Sigmoid colon (tissue), 6 donors: ENCODE measurements at regions not wholly inside any gene's neighbourhood (a gene's known extent, or its start where the extent isn't known, plus 50 kb on each side); places are given as distances from the start of the nearest gene placed in this dataset.

Experiments used
- DNase-seq: peaks from one replicate; pipeline ENCODE4 v3.0.0-alpha.2; 2019
- H3K27ac ChIP-seq, 4 donors: fragments of 200-600 bp; sonication (generic); one replicate each; pipeline ENCODE4 v1.5.1; 2016 to 2019; ENCODE audit warnings: mild to moderate bottlenecking in 1 of 4
- H3K27me3 ChIP-seq, 3 donors: fragments of 200-600 bp; sonication (generic); one replicate each; pipeline ENCODE4 v1.5.1; 2019; ENCODE audit warnings: mild to moderate bottlenecking in 1 of 3
- H3K36me3 ChIP-seq, 4 donors: fragments of 200-600 bp; sonication (generic); one replicate each; pipeline ENCODE4 v1.5.1; 2016 to 2019
- H3K4me1 ChIP-seq, 4 donors: fragments of 200-600 bp; sonication (generic); one replicate each; pipeline ENCODE4 v1.5.1; 2017 to 2019
- H3K4me3 ChIP-seq, 4 donors: fragments of 200-600 bp; sonication (generic); one replicate each; pipeline ENCODE4 v1.5.1; 2017 to 2019; ENCODE audit warnings: mild to moderate bottlenecking in 2 of 4, moderate library complexity in 1 of 4
- H3K9me3 ChIP-seq, 4 donors: fragments of 200-600 bp in 3 of 4; sonication (generic) in 3 of 4; one replicate each; pipeline versions ENCODE4 v1.5.1 to v1.6.1; 2013 to 2019
- EP300 ChIP-seq, 4 donors: sonication (generic); formaldehyde crosslinking; IDR thresholded peaks; one replicate each; pipeline ENCODE4 v1.6.1; 2017; ENCODE audit warnings: antibody characterized with exemption in 4 of 4
- POLR2A ChIP-seq, 2 donors: fragments of 450-650 bp; IDR thresholded peaks; one replicate each; pipeline ENCODE4 v1.6.1; 2016; ENCODE audit warnings: antibody characterized with exemption in 2 of 2, mild to moderate bottlenecking in 2 of 2, moderate library complexity in 2 of 2
- POLR2AphosphoS5 ChIP-seq, 4 donors: sonication (generic); formaldehyde crosslinking; IDR thresholded peaks; one replicate each; pipeline ENCODE4 v1.6.1; 2017; ENCODE audit warnings: antibody characterized with exemption in 4 of 4
- WGBS, 2 donors: extraction: QIAGEN DNeasy Blood & Tissue Kit; methylation state at CpG; one replicate each; pipeline ENCODE4 v1.1.7; 2013; 5-methylcytosine and 5-hydroxymethylcytosine counted together
- intact Hi-C: fragments of 100-400 bp; cut with DNase I; formaldehyde crosslinking; loops from one replicate; pipeline ENCODE4 v1.15.1; 2023
- TF ChIP-seq, protein P1 (sequence below), 4 experiments: fragments of 450-650 bp in 3 of 4; fragments of 200-600 bp in 1 of 4; IDR thresholded peaks; one replicate each; pipeline ENCODE4 v1.5.1; 2016 to 2019; ENCODE audit warnings: antibody characterized with exemption in 4 of 4, mild to moderate bottlenecking in 3 of 4, moderate library complexity in 2 of 4
- donor health status: healthy with polysubstance abuse.
- donor health status: healthy.

DNA sequence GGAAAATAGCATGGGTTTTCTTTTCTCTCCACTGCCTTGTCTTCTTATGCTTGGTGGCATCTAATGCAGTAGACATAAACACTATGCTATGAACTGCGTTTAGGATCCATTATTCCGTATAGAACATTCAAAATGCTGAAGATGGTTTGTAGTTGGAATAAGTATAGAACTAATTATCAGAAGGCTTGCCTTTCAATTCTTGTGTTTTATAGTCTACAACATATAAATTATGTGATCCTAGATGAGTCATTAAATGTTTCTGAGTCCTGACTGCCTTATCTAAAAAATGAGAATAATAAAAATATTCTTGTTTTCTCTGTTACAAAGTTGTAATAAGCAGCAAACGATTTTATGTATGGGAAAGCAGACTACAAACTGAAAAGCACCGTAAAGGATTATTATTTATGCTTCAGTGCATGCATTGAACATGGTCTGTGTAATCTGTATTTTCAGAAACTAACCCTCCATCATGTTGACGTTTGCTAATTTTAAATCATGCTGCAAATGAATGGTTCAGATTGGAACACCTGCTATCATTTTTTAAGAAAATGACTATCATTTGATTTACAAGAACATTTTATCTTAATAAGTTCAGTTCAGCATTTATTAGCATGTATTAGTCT, 335.9 kb upstream of the AADAT start:
- Histone ChIP-seq H3K9me3 (no peaks in the 10 kb centered on the region), H3K4me3 (no peak overlapping the region), H3K27ac (no peak overlapping the region), H3K27me3 (no peaks in the 10 kb centered on the region), H3K4me1 (no peaks in the 10 kb centered on the region), H3K36me3 (no peaks in the 10 kb centered on the region)
- intact Hi-C loops, result no loop called here
- WGBS, 2 donors, result 75 to 85% methylated on average over 5 of the region's 5 CpGs
- TF ChIP-seq, protein P1, sequence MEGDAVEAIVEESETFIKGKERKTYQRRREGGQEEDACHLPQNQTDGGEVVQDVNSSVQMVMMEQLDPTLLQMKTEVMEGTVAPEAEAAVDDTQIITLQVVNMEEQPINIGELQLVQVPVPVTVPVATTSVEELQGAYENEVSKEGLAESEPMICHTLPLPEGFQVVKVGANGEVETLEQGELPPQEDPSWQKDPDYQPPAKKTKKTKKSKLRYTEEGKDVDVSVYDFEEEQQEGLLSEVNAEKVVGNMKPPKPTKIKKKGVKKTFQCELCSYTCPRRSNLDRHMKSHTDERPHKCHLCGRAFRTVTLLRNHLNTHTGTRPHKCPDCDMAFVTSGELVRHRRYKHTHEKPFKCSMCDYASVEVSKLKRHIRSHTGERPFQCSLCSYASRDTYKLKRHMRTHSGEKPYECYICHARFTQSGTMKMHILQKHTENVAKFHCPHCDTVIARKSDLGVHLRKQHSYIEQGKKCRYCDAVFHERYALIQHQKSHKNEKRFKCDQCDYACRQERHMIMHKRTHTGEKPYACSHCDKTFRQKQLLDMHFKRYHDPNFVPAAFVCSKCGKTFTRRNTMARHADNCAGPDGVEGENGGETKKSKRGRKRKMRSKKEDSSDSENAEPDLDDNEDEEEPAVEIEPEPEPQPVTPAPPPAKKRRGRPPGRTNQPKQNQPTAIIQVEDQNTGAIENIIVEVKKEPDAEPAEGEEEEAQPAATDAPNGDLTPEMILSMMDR (IDR thresholded peaks at IDR 0.05), result no peak
- TF ChIP-seq EP300 (IDR thresholded peaks at IDR 0.05), result no peak
- TF ChIP-seq POLR2A (IDR thresholded peaks at IDR 0.05), result no peak
- no peak for DNase-seq

DNA sequence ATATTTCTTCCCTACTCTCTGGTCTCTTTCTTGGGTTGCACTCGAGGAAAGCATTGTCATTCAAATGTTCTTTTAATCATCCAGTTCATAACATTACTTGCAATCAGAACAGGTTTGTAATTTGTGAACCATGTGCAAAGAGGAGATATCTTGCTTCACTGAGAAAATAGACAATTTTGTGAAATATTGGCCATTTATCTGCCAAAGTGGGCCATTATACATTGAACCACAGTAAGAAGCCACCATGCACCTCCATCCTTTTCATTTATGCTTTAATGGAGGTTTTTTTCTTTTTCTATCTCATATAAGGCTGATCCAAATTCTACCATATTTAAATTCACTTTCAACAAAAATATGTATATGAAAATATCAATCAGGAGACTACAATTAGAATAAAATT, 335.3 kb upstream of the AADAT start:
- 79% methylated on average over 1 of the region's 1 CpG for WGBS, 2 donors
- Histone ChIP-seq H3K4me3 (no peak overlapping the region), H3K4me1 (no peaks in the 10 kb centered on the region), H3K27ac (no peak overlapping the region), H3K9me3 (peaks cover 0 to 3% (median 0%) of the 10 kb centered on the region in 4 donors), H3K36me3 (no peaks in the 10 kb centered on the region), H3K27me3 (no peaks in the 10 kb centered on the region)
- TF ChIP-seq POLR2AphosphoS5 (IDR thresholded peaks at IDR 0.05) (no peak), EP300 (IDR thresholded peaks at IDR 0.05) (no peak), POLR2A (IDR thresholded peaks at IDR 0.05) (no peak)
- TF ChIP-seq, protein P1 (IDR thresholded peaks at IDR 0.05), result no peak
- no peak for DNase-seq
- intact Hi-C loops, result no loop called here

DNA sequence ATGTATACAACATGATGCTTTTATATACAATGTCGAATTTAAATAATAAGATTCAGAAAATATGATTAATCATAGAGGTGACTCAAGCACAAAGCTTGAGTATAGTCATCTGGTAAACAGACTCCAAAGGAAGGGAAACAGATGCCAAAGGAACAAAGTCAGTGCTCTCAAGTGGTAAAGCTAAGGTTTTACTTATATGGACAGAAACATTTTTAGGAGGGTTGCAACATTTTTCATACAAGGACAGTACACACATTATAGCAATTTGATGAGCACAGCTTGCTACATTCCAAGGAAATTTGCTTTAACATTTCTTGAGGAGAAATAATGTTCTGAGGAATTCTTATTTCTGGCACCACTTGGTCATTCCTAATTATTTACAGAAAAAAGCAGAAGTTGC, 333.4 kb upstream of the AADAT start:
- no peak overlapping the region for H3K4me3 ChIP-seq
- intact Hi-C loops, result no loop called here
- H3K4me1 ChIP-seq, result no peaks in the 10 kb centered on the region
- H3K27ac ChIP-seq, result no peak overlapping the region
- no peak for TF ChIP-seq EP300 (IDR thresholded peaks at IDR 0.05)
- no peak for TF ChIP-seq POLR2AphosphoS5 (IDR thresholded peaks at IDR 0.05)
- TF ChIP-seq POLR2A (IDR thresholded peaks at IDR 0.05), result no peak
- TF ChIP-seq, protein P1 (IDR thresholded peaks at IDR 0.05), result no peak
- no peaks in the 10 kb centered on the region for H3K27me3 ChIP-seq
- peaks cover 0 to 4% (median 0%) of the 10 kb centered on the region in 4 donors for H3K9me3 ChIP-seq
- WGBS, 2 donors, result 58 to 66% methylated on average over 1 of the region's 1 CpG
- DNase-seq, result no peak
- H3K36me3 ChIP-seq, result no peaks in the 10 kb centered on the region

DNA sequence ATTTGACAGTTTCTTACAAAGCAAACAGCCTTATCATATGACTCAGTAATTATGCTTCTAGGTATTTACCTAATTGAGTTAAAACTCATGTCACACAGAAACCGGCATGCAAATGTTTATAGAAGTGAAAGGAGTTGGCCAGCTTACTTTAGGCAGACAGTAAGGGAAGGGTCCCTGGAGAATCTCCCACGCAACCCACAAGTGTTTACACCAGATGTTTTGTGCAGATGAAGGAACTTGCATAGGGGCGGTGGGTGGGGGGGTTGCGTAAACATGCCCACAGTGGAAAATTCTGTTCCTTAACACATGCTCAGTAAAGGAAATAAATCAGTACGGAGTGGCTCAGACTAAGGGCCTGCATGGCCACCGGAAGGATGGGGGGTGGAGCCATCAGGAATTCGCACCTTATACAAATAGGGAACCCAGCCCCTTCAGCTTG, 330.5 kb upstream of the AADAT start:
- TF ChIP-seq POLR2A (IDR thresholded peaks at IDR 0.05) (no peak), POLR2AphosphoS5 (IDR thresholded peaks at IDR 0.05) (no peak), EP300 (IDR thresholded peaks at IDR 0.05) (no peak)
- TF ChIP-seq, protein P1 (IDR thresholded peaks at IDR 0.05), result no peak
- Histone ChIP-seq H3K27ac (no peak overlapping the region), H3K4me3 (no peak overlapping the region), H3K4me1 (no peaks in the 10 kb centered on the region), H3K36me3 (no peaks in the 10 kb centered on the region), H3K9me3 (peaks cover 0 to 4% (median 0%) of the 10 kb centered on the region in 4 donors), H3K27me3 (no peaks in the 10 kb centered on the region)
- intact Hi-C loops, result no loop called here
- DNase-seq, result no peak
- WGBS, 2 donors, result 62 to 72% methylated on average over 7 of the region's 7 CpGs

DNA sequence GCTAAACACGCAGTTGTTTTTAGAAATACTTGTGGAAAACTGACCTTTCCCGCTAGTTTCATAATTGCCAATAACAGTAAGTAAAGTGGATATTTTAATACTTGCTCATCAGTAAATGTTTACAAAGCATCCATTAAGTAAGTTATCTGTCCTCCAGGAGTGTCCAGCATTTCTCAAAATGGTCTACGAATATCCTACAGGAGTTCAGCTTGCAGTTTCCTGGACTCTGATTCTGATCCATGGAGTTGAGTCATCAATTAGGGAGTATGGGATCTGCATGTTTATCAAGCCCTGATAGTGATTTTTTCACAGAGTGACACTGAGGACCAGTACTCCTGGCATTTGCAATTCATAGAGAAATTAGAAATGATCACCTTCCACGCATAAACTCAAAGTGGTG, 325.2 kb upstream of the AADAT start:
- TF ChIP-seq POLR2AphosphoS5 (IDR thresholded peaks at IDR 0.05) (no peak), POLR2A (IDR thresholded peaks at IDR 0.05) (no peak), EP300 (IDR thresholded peaks at IDR 0.05) (no peak)
- TF ChIP-seq, protein P1 (IDR thresholded peaks at IDR 0.05), result no peak
- peaks cover 0 to 1% (median 0%) of the 10 kb centered on the region in 4 donors for H3K9me3 ChIP-seq
- H3K4me1 ChIP-seq, result no peaks in the 10 kb centered on the region
- no peak overlapping the region for H3K27ac ChIP-seq
- 83 to 85% methylated on average over 4 of the region's 4 CpGs for WGBS, 2 donors
- intact Hi-C loops, result no loop called here
- H3K36me3 ChIP-seq, result no peaks in the 10 kb centered on the region
- no peak for DNase-seq
- no peak overlapping the region for H3K4me3 ChIP-seq
- no peaks in the 10 kb centered on the region for H3K27me3 ChIP-seq
